Upper lobe of right lung (tissue), 1 donor: ENCODE measurements at regions not wholly inside any gene's neighbourhood (a gene's known extent, or its start where the extent isn't known, plus 50 kb on each side); places are given as distances from the start of the nearest gene placed in this dataset.

Source experiments
- ATAC-seq: fragments of 200-7000 bp; cut with Tn5 transposase; one replicate; pipeline ENCODE4 v1.9.1; 2020; ENCODE audit warnings: mild to moderate bottlenecking, moderate library complexity
- DNase-seq: peaks from one replicate; pipeline ENCODE4 v3.0.0-alpha.2; 2020
- H3K27ac ChIP-seq: fragments of 200-600 bp; one replicate; pipeline ENCODE4 v1.8.0; 2022
- H3K27me3 ChIP-seq: fragments of 200-600 bp; one replicate; pipeline ENCODE4 v1.8.0; 2022; ENCODE audit warnings: mild to moderate bottlenecking
- H3K36me3 ChIP-seq: fragments of 200-600 bp; one replicate; pipeline ENCODE4 v1.8.0; 2022
- H3K4me1 ChIP-seq: fragments of 200-600 bp; one replicate; pipeline ENCODE4 v1.8.0; 2022
- H3K4me3 ChIP-seq: fragments of 200-600 bp; one replicate; pipeline ENCODE4 v1.8.0; 2022; ENCODE audit warnings: mild to moderate bottlenecking
- H3K9me3 ChIP-seq: fragments of 200-600 bp; one replicate; pipeline ENCODE4 v1.8.0; 2022
- CTCF ChIP-seq: fragments of 200-600 bp; IDR thresholded peaks from one replicate; pipeline ENCODE4 v1.8.0; 2022; ENCODE audit warnings: antibody characterized with exemption
- intact Hi-C: fragments of 100-400 bp; cut with DNase I; formaldehyde crosslinking; loops from one replicate; pipeline ENCODE4 v1.11.0; 2022
- donor health status: DM: no; HTN: yes; CAD: no; lungs with severe emphysema.

GRCh38 chr17:82998637-82999036, 80.8 kb upstream of the METRNL start:
- ATAC-seq (no peak), DNase-seq (no peak)
- Histone ChIP-seq H3K9me3 (peaks cover 4% of the 10 kb centered on the region), H3K36me3 (no peaks in the 10 kb centered on the region), H3K4me1 (no peaks in the 10 kb centered on the region), H3K27me3 (no peaks in the 10 kb centered on the region), H3K27ac (no peak overlapping the region), H3K4me3 (no peak overlapping the region)
- intact Hi-C loops, result no loop called here
- no peak for TF ChIP-seq CTCF

- Histone ChIP-seq H3K4me3 (no peak overlapping the region), H3K27me3 (no peaks in the 10 kb centered on the region), H3K36me3 (no peaks in the 10 kb centered on the region), H3K27ac (no peak overlapping the region), H3K9me3 (no peaks in the 10 kb centered on the region), H3K4me1 (no peaks in the 10 kb centered on the region)
- no peak for DNase-seq
- intact Hi-C loops, result no loop called here
- no peak for TF ChIP-seq CTCF
- ATAC-seq, result no peak
Observed at GRCh38 chr17:83000738-83001137, 78.7 kb upstream of the METRNL start.

GRCh38 chr17:83002118-83002805, 77.1 kb upstream of the METRNL start:
- no peak overlapping the region for H3K4me3 ChIP-seq
- DNase-seq (peak; percentile 52), ATAC-seq (peak; percentile 22)
- H3K27ac ChIP-seq, result no peak overlapping the region
- H3K9me3 ChIP-seq, result no peaks in the 10 kb centered on the region
- no peaks in the 10 kb centered on the region for H3K4me1 ChIP-seq
- TF ChIP-seq CTCF, result no peak
- intact Hi-C loops, result no loop called here
- no peaks in the 10 kb centered on the region for H3K36me3 ChIP-seq
- no peaks in the 10 kb centered on the region for H3K27me3 ChIP-seq

GRCh38 chr17:83004791-83005380, 74.5 kb upstream of the METRNL start:
- no peak for DNase-seq
- Histone ChIP-seq H3K36me3 (no peaks in the 10 kb centered on the region), H3K4me3 (no peak overlapping the region), H3K4me1 (no peaks in the 10 kb centered on the region), H3K27ac (no peak overlapping the region), H3K9me3 (no peaks in the 10 kb centered on the region), H3K27me3 (no peaks in the 10 kb centered on the region)
- intact Hi-C loops, result no loop called here
- no peak for ATAC-seq
- TF ChIP-seq CTCF, result no peak

- no peak overlapping the region for H3K4me3 ChIP-seq
- intact Hi-C loops, result no loop called here
- no peaks in the 10 kb centered on the region for H3K4me1 ChIP-seq
- no peaks in the 10 kb centered on the region for H3K36me3 ChIP-seq
- H3K27me3 ChIP-seq, result no peaks in the 10 kb centered on the region
- H3K27ac ChIP-seq, result no peak overlapping the region
- no peak for ATAC-seq
- no peak for TF ChIP-seq CTCF
- no peak for DNase-seq
- H3K9me3 ChIP-seq, result no peaks in the 10 kb centered on the region
Observed at GRCh38 chr17:83005639-83006038, 73.8 kb upstream of the METRNL start.
